ENCODE measurements at regions not wholly inside any gene's neighbourhood (a gene's known extent, or its start where the extent isn't known, plus 50 kb on each side); places are given as distances from the start of the nearest gene placed in this dataset.

- Histone ChIP-seq H3K36me3 (replicated peaks; ENCODE audit: insufficient read depth, low read depth) (no peaks in the 10 kb centered on the region), H3K27ac (no peak overlapping the region)
- WGBS (ENCODE audit: low lambda C conversion rate, missing lambda C conversion rate): 97% methylated on average over 2 of the region's 2 CpGs
These were observed 266.8 kb upstream of the TET2 start for GRCh38 chr4:104879854-104880253.

GRCh38 chr4:104881136-104881886 lies 265.4 kb upstream of the TET2 start:
- Histone ChIP-seq H3K4me1 (ENCODE audit: insufficient read depth) (no peaks in the 10 kb centered on the region), H3K79me2 (no peaks in the 10 kb centered on the region), H3K4me3 (no peak overlapping the region), H4K20me1 (ENCODE audit: insufficient read depth, poor library complexity, severe bottlenecking) (no peaks in the 10 kb centered on the region), H2AFZ (no peak overlapping the region), H3K9me3 (ENCODE audit: low read depth) (no peaks in the 10 kb centered on the region), H3K9me2 (replicated peaks; ENCODE audit: insufficient read depth) (no peaks in the 10 kb centered on the region), H3K36me3 (replicated peaks; ENCODE audit: insufficient read depth, low read depth) (no peaks in the 10 kb centered on the region), H3K27ac (no peak overlapping the region), H3K27me3 (no peaks in the 10 kb centered on the region), H3K4me2 (no peak overlapping the region)
- WGBS (ENCODE audit: low lambda C conversion rate, missing lambda C conversion rate): 74% methylated on average over 1 of the region's 1 CpG
- no peak for TF ChIP-seq EZH2phosphoT487 (IDR thresholded peaks at IDR 0.05; ENCODE audit: low read depth, severe bottlenecking, unreplicated experiment)
- TF ChIP-seq EZH2 (IDR thresholded peaks at IDR 0.05; ENCODE audit: borderline replicate concordance): no peak
- no peak for TF ChIP-seq CTCF (IDR thresholded peaks at IDR 0.05; ENCODE audit: poor library complexity)
- DNase-seq (ENCODE audit: low spot score): no peak

More at GRCh38 chr4:104879854-104880253, 266.8 kb upstream of the TET2 start:
- Histone ChIP-seq H2AFZ (no peak overlapping the region), H3K9me2 (replicated peaks; ENCODE audit: insufficient read depth) (no peaks in the 10 kb centered on the region), H4K20me1 (ENCODE audit: insufficient read depth, poor library complexity, severe bottlenecking) (no peaks in the 10 kb centered on the region), H3K4me1 (ENCODE audit: insufficient read depth) (no peaks in the 10 kb centered on the region), H3K4me2 (no peak overlapping the region), H3K27me3 (no peaks in the 10 kb centered on the region), H3K9me3 (ENCODE audit: low read depth) (no peaks in the 10 kb centered on the region), H3K4me3 (no peak overlapping the region), H3K79me2 (no peaks in the 10 kb centered on the region)
- no peak for TF ChIP-seq EZH2phosphoT487 (IDR thresholded peaks at IDR 0.05; ENCODE audit: low read depth, severe bottlenecking, unreplicated experiment)
- TF ChIP-seq EZH2 (IDR thresholded peaks at IDR 0.05; ENCODE audit: borderline replicate concordance): no peak
- no peak for TF ChIP-seq CTCF (IDR thresholded peaks at IDR 0.05; ENCODE audit: poor library complexity)
- DNase-seq (ENCODE audit: low spot score): no peak

GRCh38 chr4:104890598-104891275 lies 255.9 kb upstream of the TET2 start:
- Histone ChIP-seq H4K20me1 (ENCODE audit: insufficient read depth, poor library complexity, severe bottlenecking) (no peaks in the 10 kb centered on the region), H3K4me1 (ENCODE audit: insufficient read depth) (no peaks in the 10 kb centered on the region), H3K4me2 (no peak overlapping the region), H3K36me3 (replicated peaks; ENCODE audit: insufficient read depth, low read depth) (no peaks in the 10 kb centered on the region), H3K4me3 (no peak overlapping the region), H3K9me3 (ENCODE audit: low read depth) (no peaks in the 10 kb centered on the region), H3K9me2 (replicated peaks; ENCODE audit: insufficient read depth) (no peaks in the 10 kb centered on the region), H3K27ac (no peak overlapping the region), H3K27me3 (no peaks in the 10 kb centered on the region), H3K79me2 (no peaks in the 10 kb centered on the region), H2AFZ (no peak overlapping the region)
- no peak for TF ChIP-seq CTCF (IDR thresholded peaks at IDR 0.05; ENCODE audit: poor library complexity)
- no peak for TF ChIP-seq EZH2 (IDR thresholded peaks at IDR 0.05; ENCODE audit: borderline replicate concordance)
- TF ChIP-seq EZH2phosphoT487 (IDR thresholded peaks at IDR 0.05; ENCODE audit: low read depth, severe bottlenecking, unreplicated experiment): no peak
- no peak for DNase-seq (ENCODE audit: low spot score)
- WGBS (ENCODE audit: low lambda C conversion rate, missing lambda C conversion rate): 48% methylated on average over 2 of the region's 2 CpGs
